RPMI7951 (cell line): ENCODE measurements at regions not wholly inside any gene's neighbourhood (a gene's known extent, or its start where the extent isn't known, plus 50 kb on each side); places are given as distances from the start of the nearest gene placed in this dataset.
"Not testable (repeated sequence)": the region's sequence is repeated elsewhere in the genome, so short reads cannot be mapped to it uniquely, and the experiment has no call there.

ENCODE experiments used
- DNase-seq: peaks from one replicate; pipeline ENCODE4 v3.0.0-alpha.2; 2012; ENCODE audit warnings: low read depth

DNA sequence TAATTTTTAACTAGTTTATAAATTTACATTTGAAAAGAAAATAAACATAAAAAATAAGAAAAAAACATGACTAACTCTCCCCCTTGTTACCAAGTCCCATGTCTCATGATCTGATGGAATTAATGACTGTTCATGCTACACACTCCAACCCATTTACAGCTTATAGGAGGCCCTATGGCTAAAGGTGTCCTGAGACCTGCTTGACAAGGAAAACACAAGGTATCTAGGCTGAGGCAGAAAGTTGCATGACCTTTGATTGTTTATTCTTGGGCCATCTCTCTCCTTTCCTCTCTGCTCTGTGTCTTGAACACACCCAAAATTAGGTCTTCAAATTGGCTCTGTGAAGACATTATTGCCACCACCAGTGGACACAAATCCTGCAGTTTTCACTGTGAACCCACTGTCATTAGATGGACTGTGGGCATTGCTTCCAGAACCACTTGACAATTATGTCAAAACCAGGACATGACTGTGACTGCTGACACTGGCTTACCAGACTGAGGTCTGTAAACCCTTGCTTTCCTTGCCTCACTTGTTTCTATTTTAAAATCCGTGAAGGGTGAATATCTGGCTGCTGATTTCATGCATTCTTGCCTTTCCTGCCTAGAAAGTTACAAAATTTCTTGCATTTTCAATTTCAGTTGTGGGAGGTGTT lies 386.5 kb upstream of the SPRY2 start:
- no peak for DNase-seq

GRCh38 chr13:80726868-80727267 lies 385.9 kb upstream of the SPRY2 start:
- DNase-seq = no peak

DNA sequence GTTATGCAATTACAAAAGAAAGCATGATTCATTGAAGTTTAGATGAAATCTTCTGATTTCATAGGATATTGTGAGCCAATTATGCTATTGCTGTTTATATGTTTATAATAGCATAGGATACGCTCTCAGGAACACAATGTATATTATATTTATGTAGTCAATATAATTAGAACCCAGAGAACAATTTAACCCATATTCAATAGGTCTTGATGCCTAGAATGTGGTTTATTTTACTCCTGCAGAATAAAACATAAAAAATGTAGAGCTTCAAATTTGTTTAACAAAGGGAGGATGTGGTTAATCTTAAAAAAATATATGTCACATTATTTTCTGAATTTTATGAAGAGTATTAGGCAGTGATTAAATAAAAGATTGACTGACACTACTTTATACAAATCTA lies 380.8 kb upstream of the SPRY2 start:
- DNase-seq = no peak

GRCh38 chr13:80718970-80719369 lies 378.0 kb upstream of the SPRY2 start:
- no peak for DNase-seq

DNA sequence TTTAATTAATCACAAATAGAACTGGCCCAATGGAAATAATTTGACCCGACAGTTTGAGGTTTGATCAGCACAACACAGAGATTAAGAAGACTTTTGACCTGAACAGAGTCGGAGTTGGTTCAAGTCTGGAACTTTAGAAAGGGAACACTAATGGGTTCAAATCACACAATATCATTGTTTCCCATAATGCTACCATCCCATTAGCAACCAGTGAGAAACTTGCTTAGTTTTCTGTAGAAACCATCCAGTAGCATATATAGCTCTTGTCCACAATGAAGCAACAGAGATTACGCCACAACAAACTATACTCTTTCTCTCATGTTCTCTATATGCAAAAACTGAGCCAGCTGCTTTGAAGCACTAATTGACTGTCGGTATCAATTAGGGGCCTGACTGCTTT lies 376.9 kb upstream of the SPRY2 start:
- no peak for DNase-seq

DNA sequence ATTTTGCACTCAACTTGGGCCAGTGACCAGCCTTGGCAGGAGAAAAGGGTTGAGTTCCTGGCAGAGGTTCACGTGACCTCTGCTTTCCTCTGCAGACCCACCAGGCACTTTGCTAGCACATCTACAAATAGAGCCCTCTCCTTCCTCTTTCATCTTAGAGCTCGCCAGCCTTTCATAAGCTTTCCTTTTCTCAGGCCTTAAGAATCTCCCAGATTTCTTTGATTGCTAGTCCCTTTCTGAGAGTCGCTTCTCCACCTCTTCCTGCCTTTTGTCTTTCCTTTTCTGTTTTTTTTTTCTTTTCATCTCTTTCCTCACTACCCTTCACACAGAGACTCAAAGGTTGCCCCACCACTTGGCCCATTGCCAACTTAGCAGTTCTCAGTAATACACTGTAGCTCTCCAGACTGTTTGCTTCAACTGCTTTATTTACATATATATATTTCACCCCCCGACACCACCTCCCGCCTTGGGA lies 375.7 kb upstream of the SPRY2 start:
- DNase-seq = no peak

DNA sequence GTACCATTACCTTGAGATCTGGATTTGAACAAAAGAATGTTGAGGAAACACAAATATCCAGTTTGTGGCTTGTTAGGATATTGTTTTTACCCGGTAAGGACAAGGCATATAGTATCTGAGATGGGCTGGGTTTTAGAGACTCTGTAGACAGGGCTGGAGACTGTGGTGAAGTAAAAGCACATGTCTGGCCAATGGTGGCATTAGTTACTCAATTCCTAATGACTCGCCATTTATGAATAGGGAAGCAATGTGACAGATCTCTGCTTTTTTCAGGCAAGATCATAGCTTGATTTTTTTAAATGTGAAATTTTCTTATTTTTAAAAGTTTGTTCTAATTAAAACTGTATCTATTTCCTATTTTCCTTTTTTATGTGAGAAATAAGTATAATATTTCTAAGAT lies 371.1 kb upstream of the SPRY2 start:
- no peak for DNase-seq

DNA sequence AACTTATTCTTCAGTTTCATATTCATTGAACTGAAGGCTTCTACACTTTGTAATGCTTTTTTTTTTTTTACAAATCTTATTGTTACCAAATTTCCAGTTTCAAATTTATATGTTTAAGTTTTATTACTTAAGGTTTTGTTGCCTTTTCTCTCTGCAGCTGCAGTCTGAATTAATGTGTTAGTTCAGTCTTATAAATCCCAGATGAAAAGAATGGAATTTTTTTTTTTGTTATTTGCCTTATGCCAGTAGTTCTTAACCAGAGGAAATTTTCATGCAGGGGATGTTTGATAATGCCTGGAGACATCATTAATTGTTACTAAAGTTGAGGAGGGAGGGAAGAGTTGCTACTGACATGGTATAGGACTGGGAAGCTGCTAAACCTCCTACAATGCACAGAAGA lies 367.9 kb upstream of the SPRY2 start:
- DNase-seq = no peak

DNA sequence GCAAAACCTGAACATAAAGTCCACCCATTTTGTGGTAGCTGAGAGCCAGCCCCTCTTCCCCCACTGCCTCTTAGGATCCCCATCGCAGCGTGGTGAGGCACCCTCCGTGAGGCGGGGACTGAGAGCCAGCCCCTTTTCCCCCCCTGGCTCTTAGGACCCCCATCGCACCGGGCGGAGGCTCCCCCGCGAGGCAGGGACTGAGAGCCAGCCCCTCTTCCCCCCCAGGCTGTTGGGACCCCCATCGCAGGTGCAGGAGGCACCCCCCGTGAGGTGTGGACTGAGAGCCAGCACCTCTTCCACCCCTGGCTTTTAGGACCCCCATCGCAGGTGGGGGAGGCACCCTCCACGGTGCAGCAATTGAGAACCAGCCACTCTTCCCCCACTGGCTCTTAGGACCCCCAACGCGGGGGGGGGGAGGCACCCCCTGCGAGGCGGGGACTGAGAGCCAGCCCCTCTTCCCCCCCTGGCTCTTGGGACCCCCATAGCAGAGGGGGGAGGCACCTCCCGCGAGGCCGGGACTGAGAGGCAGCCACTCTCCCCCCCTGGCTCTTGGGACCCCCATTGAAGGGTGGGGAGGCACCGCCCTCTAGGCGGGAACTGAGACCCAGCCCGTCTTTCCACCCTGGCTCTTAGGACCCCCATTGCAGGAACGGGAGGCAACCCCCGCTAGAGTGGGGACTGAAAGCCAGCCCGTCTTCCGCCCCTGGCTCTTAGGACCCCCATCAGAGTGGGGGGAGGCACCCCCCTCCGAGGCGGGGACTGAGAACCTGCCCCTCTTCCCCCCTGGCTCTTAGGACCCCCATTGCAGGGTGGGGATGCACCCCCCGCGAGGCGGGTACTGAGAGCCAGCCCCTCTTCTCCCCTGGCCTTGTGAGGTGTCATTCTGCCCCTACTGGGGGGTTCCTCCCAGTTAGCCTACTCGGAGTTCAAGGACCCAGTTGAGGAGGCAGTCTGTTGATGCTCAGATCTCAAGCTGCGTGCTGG lies 366.4 kb upstream of the SPRY2 start:
- DNase-seq = no peak

DNA sequence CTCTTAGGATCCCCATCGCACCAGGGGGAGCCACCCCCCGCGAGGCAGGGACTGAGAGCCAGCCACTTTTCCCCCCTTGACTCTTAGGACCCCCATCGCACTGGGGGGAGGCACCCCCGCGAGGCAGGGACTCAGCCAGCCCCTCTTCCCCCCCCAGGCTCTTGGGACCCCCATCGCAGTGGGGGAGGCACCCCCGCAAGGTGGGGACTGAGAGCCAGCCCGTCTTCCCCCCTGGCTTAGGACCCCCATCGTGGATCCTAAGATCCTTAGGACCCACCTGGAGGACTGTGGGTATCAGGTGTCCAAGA lies 365.2 kb upstream of the SPRY2 start:
- DNase-seq = no peak

GRCh38 chr13:80705371-80706163 lies 364.6 kb upstream of the SPRY2 start:
- no peak for DNase-seq

DNA sequence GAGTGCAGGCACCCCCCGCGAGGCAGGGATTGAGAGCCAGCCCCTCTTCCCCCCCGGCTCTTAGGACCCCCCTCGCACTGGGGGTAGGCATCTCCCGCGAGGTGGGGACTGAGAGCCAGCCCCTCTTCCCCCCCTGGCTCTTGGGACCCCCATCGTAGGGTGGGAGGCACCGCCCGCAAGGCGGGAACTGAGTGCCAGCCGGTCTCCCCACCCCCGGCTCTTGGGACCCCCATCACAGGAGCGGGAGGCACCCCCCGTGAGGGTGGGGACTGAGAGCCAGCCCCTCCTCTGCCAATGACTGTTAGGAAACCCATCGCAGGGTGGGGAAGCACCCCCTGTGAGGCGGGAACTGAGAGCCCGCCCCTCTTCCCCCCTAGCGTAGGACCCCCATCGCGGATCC lies 363.4 kb upstream of the SPRY2 start:
- DNase-seq = no peak

- no peak for DNase-seq
Measured at GRCh38 chr13:80695841-80696240, 354.9 kb upstream of the SPRY2 start.

- DNase-seq = not testable (repeated sequence)
Measured at GRCh38 chr13:80691814-80692213, 350.9 kb upstream of the SPRY2 start.

GRCh38 chr13:80690208-80690607 lies 349.3 kb upstream of the SPRY2 start:
- DNase-seq = no peak

DNA sequence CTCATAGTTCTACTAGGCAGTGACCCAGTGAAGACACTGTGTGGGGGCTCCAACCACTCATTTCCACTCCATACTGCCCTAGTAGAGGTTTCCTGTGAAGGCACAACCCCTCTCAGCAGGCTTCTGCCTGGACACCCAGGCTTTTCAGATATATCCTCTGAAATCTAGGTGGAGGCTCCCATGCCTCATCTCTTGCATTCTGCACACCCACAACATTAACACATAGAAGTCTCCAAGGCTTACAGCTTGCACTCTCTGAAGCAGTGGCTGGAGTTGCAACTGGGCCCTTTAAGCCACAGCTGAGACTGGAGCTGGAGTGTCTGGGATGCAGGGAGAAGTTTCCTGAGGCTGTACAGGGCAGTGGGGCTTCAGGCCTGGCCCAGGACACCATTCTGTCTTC lies 347.7 kb upstream of the SPRY2 start:
- no peak for DNase-seq

GRCh38 chr13:80685942-80686341 lies 345.0 kb upstream of the SPRY2 start:
- DNase-seq = no peak

GRCh38 chr13:80684217-80684991 lies 343.5 kb upstream of the SPRY2 start:
- DNase-seq = no peak

DNA sequence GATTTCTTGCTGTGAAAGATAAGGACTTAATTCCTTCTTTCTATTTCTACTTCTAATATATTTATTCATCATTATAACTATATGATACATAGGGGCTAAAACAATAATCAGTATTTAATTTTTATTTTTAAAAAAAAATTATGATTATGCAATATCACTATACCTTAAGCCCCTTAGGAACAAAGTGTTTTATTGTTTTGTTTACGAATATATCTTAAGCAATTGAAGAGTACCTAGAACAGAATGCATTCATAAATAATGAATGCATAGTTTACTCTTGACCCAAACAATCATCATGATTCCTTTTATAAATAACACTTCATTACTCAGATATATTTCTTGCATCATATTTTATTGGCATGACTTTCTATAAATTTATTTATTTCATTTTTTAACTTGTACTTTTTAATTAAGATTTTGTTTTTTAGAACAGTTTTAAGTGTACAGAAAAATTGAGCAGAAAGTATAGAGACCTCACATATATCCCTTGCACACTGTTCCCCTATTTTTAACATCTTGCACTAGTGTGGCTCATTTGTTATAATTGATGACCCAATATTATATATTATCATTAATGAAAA lies 339.9 kb upstream of the SPRY2 start:
- DNase-seq = no peak

- no peak for DNase-seq
Measured at GRCh38 chr13:80679423-80679822, 338.5 kb upstream of the SPRY2 start.

DNA sequence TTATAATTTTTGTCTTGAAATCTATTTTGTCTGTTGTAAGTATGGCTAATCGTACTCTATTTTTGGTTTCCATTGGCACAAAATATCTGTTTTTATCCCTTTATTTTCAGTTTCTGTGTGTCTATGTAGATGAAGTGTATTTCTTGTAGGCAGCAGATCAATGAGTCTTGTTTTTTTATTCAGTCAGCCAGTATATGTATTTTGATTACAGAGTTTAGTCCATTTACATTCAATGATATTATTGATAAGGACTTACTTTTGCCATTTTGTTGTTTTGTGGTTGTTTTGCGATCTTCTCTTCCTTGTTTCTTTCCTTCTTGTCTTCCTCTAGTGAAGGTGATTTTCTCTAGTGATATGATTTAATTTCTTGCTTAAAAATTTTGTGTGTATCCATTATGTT lies 336.3 kb upstream of the SPRY2 start:
- DNase-seq = no peak
